Liver (tissue), 3 donors: ENCODE measurements at regions not wholly inside any gene's neighbourhood (a gene's known extent, or its start where the extent isn't known, plus 50 kb on each side); places are given as distances from the start of the nearest gene placed in this dataset.

Source experiments
- ATF3 ChIP-seq: IDR thresholded peaks from 2 replicates; pipeline ENCODE4 v1.6.1; 2016; ENCODE audit warnings: antibody characterized with exemption
- EGR1 ChIP-seq, 2 donors: IDR thresholded peaks; 2 replicates each; pipeline ENCODE4 v1.6.1; 2016 to 2018; ENCODE audit warnings: antibody characterized with exemption in 2 of 2, low read depth in 2 of 2
- GABPA ChIP-seq, 2 donors: IDR thresholded peaks in 1 of 2; conservative IDR thresholded peaks in 1 of 2; 2 replicates each; pipeline ENCODE4 v1.6.1; 2016; ENCODE audit warnings: antibody characterized with exemption in 2 of 2, mild to moderate bottlenecking in 1 of 2, moderate library complexity in 1 of 2
- JUND ChIP-seq, 2 donors: IDR thresholded peaks; 2 replicates each; pipeline ENCODE4 v1.6.1; 2016; ENCODE audit warnings: antibody characterized with exemption in 2 of 2
- MAX ChIP-seq: IDR thresholded peaks from 2 replicates; pipeline ENCODE4 v1.6.1; 2016; ENCODE audit warnings: antibody characterized with exemption
- RAD21 ChIP-seq, 2 donors: IDR thresholded peaks; 2 replicates each; pipeline ENCODE4 v1.6.1; 2016; ENCODE audit warnings: antibody characterized with exemption in 2 of 2, mild to moderate bottlenecking in 2 of 2
- SP1 ChIP-seq: IDR thresholded peaks from 2 replicates; pipeline ENCODE4 v1.6.1; 2018; ENCODE audit warnings: antibody characterized with exemption, mild to moderate bottlenecking
- TAF1 ChIP-seq: conservative IDR thresholded peaks from 2 replicates; pipeline ENCODE4 v1.6.1; 2016; ENCODE audit warnings: antibody characterized with exemption, mild to moderate bottlenecking
- YY1 ChIP-seq: IDR thresholded peaks from 2 replicates; pipeline ENCODE4 v1.6.1; 2016; ENCODE audit warnings: antibody characterized with exemption, mild to moderate bottlenecking
- TF ChIP-seq, protein P1 (sequence below): fragments of 150-350 bp; IDR thresholded peaks from 2 replicates; pipeline ENCODE4 v1.5.1; 2017; ENCODE audit warnings: improper control_type of control experiment, low read depth, low read length; ENCODE audit not compliant: missing input control
- TF ChIP-seq, protein P2 (sequence below): IDR thresholded peaks from 2 replicates; pipeline ENCODE4 v1.6.1; 2016; ENCODE audit warnings: antibody characterized with exemption, mild to moderate bottlenecking
- TF ChIP-seq, protein P3 (sequence below): IDR thresholded peaks from 2 replicates; pipeline ENCODE4 v1.6.1; 2016; ENCODE audit warnings: antibody characterized with exemption
- donor health status: healthy.
- donor health status: healthy.

GRCh38 chr4:117400039-117400835, 314.9 kb upstream of the TRAM1L1 start:
- TF ChIP-seq YY1: no peak
- TF ChIP-seq, protein P1, sequence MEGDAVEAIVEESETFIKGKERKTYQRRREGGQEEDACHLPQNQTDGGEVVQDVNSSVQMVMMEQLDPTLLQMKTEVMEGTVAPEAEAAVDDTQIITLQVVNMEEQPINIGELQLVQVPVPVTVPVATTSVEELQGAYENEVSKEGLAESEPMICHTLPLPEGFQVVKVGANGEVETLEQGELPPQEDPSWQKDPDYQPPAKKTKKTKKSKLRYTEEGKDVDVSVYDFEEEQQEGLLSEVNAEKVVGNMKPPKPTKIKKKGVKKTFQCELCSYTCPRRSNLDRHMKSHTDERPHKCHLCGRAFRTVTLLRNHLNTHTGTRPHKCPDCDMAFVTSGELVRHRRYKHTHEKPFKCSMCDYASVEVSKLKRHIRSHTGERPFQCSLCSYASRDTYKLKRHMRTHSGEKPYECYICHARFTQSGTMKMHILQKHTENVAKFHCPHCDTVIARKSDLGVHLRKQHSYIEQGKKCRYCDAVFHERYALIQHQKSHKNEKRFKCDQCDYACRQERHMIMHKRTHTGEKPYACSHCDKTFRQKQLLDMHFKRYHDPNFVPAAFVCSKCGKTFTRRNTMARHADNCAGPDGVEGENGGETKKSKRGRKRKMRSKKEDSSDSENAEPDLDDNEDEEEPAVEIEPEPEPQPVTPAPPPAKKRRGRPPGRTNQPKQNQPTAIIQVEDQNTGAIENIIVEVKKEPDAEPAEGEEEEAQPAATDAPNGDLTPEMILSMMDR: no peak
- no peak for TF ChIP-seq JUND (IDR thresholded peaks at IDR 0.05)
- TF ChIP-seq, protein P2, sequence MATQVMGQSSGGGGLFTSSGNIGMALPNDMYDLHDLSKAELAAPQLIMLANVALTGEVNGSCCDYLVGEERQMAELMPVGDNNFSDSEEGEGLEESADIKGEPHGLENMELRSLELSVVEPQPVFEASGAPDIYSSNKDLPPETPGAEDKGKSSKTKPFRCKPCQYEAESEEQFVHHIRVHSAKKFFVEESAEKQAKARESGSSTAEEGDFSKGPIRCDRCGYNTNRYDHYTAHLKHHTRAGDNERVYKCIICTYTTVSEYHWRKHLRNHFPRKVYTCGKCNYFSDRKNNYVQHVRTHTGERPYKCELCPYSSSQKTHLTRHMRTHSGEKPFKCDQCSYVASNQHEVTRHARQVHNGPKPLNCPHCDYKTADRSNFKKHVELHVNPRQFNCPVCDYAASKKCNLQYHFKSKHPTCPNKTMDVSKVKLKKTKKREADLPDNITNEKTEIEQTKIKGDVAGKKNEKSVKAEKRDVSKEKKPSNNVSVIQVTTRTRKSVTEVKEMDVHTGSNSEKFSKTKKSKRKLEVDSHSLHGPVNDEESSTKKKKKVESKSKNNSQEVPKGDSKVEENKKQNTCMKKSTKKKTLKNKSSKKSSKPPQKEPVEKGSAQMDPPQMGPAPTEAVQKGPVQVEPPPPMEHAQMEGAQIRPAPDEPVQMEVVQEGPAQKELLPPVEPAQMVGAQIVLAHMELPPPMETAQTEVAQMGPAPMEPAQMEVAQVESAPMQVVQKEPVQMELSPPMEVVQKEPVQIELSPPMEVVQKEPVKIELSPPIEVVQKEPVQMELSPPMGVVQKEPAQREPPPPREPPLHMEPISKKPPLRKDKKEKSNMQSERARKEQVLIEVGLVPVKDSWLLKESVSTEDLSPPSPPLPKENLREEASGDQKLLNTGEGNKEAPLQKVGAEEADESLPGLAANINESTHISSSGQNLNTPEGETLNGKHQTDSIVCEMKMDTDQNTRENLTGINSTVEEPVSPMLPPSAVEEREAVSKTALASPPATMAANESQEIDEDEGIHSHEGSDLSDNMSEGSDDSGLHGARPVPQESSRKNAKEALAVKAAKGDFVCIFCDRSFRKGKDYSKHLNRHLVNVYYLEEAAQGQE: no peak
- no peak for TF ChIP-seq ATF3
- no peak for TF ChIP-seq EGR1 (IDR thresholded peaks at IDR 0.05; ENCODE audit: low read depth in 2 of 2)
- TF ChIP-seq TAF1: no peak
- TF ChIP-seq GABPA (IDR thresholded peaks at IDR 0.05 in 1 of 2, conservative IDR thresholded peaks at IDR 0.05 in 1 of 2): no peak
- no peak for TF ChIP-seq RAD21 (IDR thresholded peaks at IDR 0.05)
- no peak for TF ChIP-seq MAX
- TF ChIP-seq SP1: no peak
- TF ChIP-seq, protein P3, sequence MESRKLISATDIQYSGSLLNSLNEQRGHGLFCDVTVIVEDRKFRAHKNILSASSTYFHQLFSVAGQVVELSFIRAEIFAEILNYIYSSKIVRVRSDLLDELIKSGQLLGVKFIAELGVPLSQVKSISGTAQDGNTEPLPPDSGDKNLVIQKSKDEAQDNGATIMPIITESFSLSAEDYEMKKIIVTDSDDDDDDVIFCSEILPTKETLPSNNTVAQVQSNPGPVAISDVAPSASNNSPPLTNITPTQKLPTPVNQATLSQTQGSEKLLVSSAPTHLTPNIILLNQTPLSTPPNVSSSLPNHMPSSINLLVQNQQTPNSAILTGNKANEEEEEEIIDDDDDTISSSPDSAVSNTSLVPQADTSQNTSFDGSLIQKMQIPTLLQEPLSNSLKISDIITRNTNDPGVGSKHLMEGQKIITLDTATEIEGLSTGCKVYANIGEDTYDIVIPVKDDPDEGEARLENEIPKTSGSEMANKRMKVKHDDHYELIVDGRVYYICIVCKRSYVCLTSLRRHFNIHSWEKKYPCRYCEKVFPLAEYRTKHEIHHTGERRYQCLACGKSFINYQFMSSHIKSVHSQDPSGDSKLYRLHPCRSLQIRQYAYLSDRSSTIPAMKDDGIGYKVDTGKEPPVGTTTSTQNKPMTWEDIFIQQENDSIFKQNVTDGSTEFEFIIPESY: no peak
